Activated CD4-positive, alpha-beta T cell treated with anti-CD3 and anti-CD28 coated beads, Interleukin-2, Interleukin-6, amounts not matched to agents 100 ng/mL and 50 ng/mL, durations not matched to agents 16 hours and 8 hours (primary cell): ENCODE measurements at regions not wholly inside any gene's neighbourhood (a gene's known extent, or its start where the extent isn't known, plus 50 kb on each side); places are given as distances from the start of the nearest gene placed in this dataset.
"Not testable (repeated sequence)": the region's sequence is repeated elsewhere in the genome, so short reads cannot be mapped to it uniquely, and the experiment has no call there.

Experiments used
- DNase-seq: peaks from one replicate; pipeline ENCODE4 v3.0.0-alpha.2; 2020

GRCh38 chr12:91496337-91496736, 313.7 kb upstream of the DCN start:
- no peak for DNase-seq

GRCh38 chr12:91493308-91493707, 310.7 kb upstream of the DCN start:
- no peak for DNase-seq

- DNase-seq, result no peak
Measured at GRCh38 chr12:91492648-91493047, 310.0 kb upstream of the DCN start.

- no peak for DNase-seq
Measured at GRCh38 chr12:91490667-91491311, 308.2 kb upstream of the DCN start.

- no peak for DNase-seq
Measured at GRCh38 chr12:91483471-91483985, 300.9 kb upstream of the DCN start.

GRCh38 chr12:91482231-91482630, 299.6 kb upstream of the DCN start:
- no peak for DNase-seq

GRCh38 chr12:91478500-91478899, 295.9 kb upstream of the DCN start:
- no peak for DNase-seq

GRCh38 chr12:91467686-91468085, 285.1 kb upstream of the DCN start:
- no peak for DNase-seq

GRCh38 chr12:91461061-91461460, 278.4 kb upstream of the DCN start:
- DNase-seq, result no peak

- DNase-seq, result no peak
Measured at GRCh38 chr12:91460469-91460868, 277.9 kb upstream of the DCN start.

- no peak for DNase-seq
Measured at GRCh38 chr12:91455321-91455720, 272.7 kb upstream of the DCN start.

GRCh38 chr12:91454179-91454578, 271.6 kb upstream of the DCN start:
- no peak for DNase-seq

GRCh38 chr12:91452464-91452863, 269.8 kb upstream of the DCN start:
- DNase-seq, result not testable (repeated sequence)

- no peak for DNase-seq
Measured at GRCh38 chr12:91441993-91442952, 259.7 kb upstream of the DCN start.

GRCh38 chr12:91441246-91441645, 258.6 kb upstream of the DCN start:
- DNase-seq, result no peak

GRCh38 chr12:91434081-91434480, 251.5 kb upstream of the DCN start:
- no peak for DNase-seq

- DNase-seq, result no peak
Measured at GRCh38 chr12:91432755-91433154, 250.1 kb upstream of the DCN start.

GRCh38 chr12:91432089-91432488, 249.5 kb upstream of the DCN start:
- no peak for DNase-seq

- DNase-seq, result no peak
Measured at GRCh38 chr12:91424506-91424905, 241.9 kb upstream of the DCN start.

GRCh38 chr12:91423693-91424050, 241.1 kb upstream of the DCN start:
- DNase-seq, result no peak

- no peak for DNase-seq
Measured at GRCh38 chr12:91422811-91423692, 240.4 kb upstream of the DCN start.

- no peak for DNase-seq
Measured at GRCh38 chr12:91422127-91422526, 239.5 kb upstream of the DCN start.

GRCh38 chr12:91419809-91420208, 237.2 kb upstream of the DCN start:
- no peak for DNase-seq
